Stomach (tissue), 4 donors: ENCODE measurements at regions not wholly inside any gene's neighbourhood (a gene's known extent, or its start where the extent isn't known, plus 50 kb on each side); places are given as distances from the start of the nearest gene placed in this dataset.

Experiments used
- CTCF ChIP-seq, 7 experiments: fragments of 450-650 bp in 4 of 7; fragments of 200-600 bp in 3 of 7; sonication (generic) in 3 of 7; IDR thresholded peaks; one replicate each; pipeline ENCODE4 v1.5.1; 2016 to 2019; ENCODE audit warnings: antibody characterized with exemption in 7 of 7, control low read depth in 2 of 7, mild to moderate bottlenecking in 1 of 7
- EP300 ChIP-seq: sonication (generic); formaldehyde crosslinking; IDR thresholded peaks from one replicate; pipeline ENCODE4 v1.6.1; 2017; ENCODE audit warnings: antibody characterized with exemption
- POLR2AphosphoS5 ChIP-seq, 3 donors: sonication (generic); formaldehyde crosslinking; IDR thresholded peaks; one replicate each; pipeline ENCODE4 v1.6.1; 2016; ENCODE audit warnings: antibody characterized with exemption in 3 of 3

DNA sequence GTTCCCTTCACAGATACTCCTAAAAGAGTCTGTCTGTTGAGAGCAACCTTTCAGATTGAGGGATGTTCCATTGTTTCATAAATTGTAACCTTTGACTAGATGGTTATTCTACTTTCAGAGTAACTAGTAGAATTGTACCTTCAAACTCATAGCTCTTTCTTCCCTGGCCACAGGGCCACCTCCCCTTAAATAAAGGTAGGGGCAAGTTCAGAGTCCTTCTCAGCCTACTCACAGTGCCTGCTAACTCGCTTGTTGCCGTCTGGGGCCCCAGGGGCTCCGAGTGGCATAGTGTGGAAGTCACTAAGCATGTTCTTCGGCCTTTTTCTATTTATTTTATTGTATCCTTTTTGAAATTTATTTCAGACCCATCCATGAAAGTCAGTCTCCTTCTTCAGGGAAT lies 250.4 kb downstream of the ALX1 start:
- TF ChIP-seq CTCF (IDR thresholded peaks at IDR 0.05) (no peak), POLR2AphosphoS5 (IDR thresholded peaks at IDR 0.05) (no peak), EP300 (no peak)
